ENCODE measurements at regions not wholly inside any gene's neighbourhood (a gene's known extent, or its start where the extent isn't known, plus 50 kb on each side); places are given as distances from the start of the nearest gene placed in this dataset.

- Histone ChIP-seq H3K79me2 (ENCODE audit: control insufficient read depth, insufficient read depth, low read length) (no peaks in the 10 kb centered on the region), H2AFZ (ENCODE audit: control insufficient read depth, low read length) (no peak overlapping the region), H3K4me1 (ENCODE audit: control insufficient read depth, extremely low read depth, insufficient read depth, low read length) (no peaks in the 10 kb centered on the region), H4K20me1 (ENCODE audit: control insufficient read depth, extremely low read depth, insufficient read depth, low read length) (no peaks in the 10 kb centered on the region), H3K27me3 (ENCODE audit: control insufficient read depth, extremely low read depth, insufficient read depth, low read length) (no peaks in the 10 kb centered on the region), H3K9me3 (ENCODE audit: control insufficient read depth, low read depth, low read length) (no peaks in the 10 kb centered on the region), H3K9me1 (ENCODE audit: control insufficient read depth, extremely low read depth, insufficient read depth, low read length) (no peaks in the 10 kb centered on the region), H3K9ac (ENCODE audit: control insufficient read depth, extremely low read depth, insufficient read depth, low read length) (no peak overlapping the region), H3K27ac (ENCODE audit: control insufficient read depth, insufficient read depth, low read length) (no peak overlapping the region), H3K36me3 (ENCODE audit: control insufficient read depth in 2 of 2, extremely low read depth in 1 of 2, insufficient read depth in 2 of 2, low read length in 2 of 2) (no peaks in the 10 kb centered on the region), H3K4me2 (ENCODE audit: control insufficient read depth, extremely low read depth, insufficient read depth, low read depth, low read length) (no peak overlapping the region), H3K4me3 (ENCODE audit: control insufficient read depth in 2 of 3, extremely low read depth in 1 of 3, insufficient read depth in 2 of 3, low read depth in 1 of 3, low read length in 3 of 3) (no peak overlapping the region)
- dilution Hi-C loops (cut with MboI; ENCODE audit: extremely low pct_ligation_motif_present, low sequenced_read_pairs): no loop called here
- FAIRE-seq: no peak
- no peak for TF ChIP-seq EZH2 (IDR thresholded peaks at IDR 0.05; ENCODE audit: low read length)
- no peak for TF ChIP-seq CTCF (optimal IDR thresholded peaks at IDR 0.05 in 1 of 3, IDR thresholded peaks at IDR 0.05 in 1 of 3, conservative IDR thresholded peaks at IDR 0.05 in 1 of 3; ENCODE audit: extremely low read depth in 1 of 3, insufficient read depth in 2 of 3, low read length in 3 of 3)
- no peak for DNase-seq (ENCODE audit: low read depth, low spot score)
These were observed 360.5 kb downstream of the LMO7 start for GRCh38 chr13:75996582-75996981.

DNA sequence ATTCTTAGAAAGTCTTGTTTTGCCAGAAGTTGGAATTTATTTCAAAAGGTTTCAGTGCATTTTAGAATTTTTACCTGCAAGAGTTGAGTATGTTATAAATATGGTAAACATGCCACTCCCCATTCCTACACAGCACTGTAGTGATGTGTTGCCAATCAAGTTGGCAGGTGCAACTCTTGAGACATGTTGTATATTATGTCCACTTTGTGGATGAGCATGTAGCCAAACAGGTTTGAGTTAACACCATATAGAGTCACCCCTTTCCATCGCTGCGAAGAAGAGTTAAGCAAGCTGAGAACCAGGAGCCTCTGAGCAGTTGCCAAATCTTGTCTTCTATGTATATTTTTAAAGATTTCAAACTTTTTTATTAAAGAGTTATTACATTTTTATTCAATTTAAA, 359.8 kb downstream of the LMO7 start:
- TF ChIP-seq EZH2 (IDR thresholded peaks at IDR 0.05; ENCODE audit: low read length) (no peak), CTCF (optimal IDR thresholded peaks at IDR 0.05 in 1 of 3, IDR thresholded peaks at IDR 0.05 in 1 of 3, conservative IDR thresholded peaks at IDR 0.05 in 1 of 3; ENCODE audit: extremely low read depth in 1 of 3, insufficient read depth in 2 of 3, low read length in 3 of 3) (no peak)
- no peak for FAIRE-seq
- Histone ChIP-seq H3K9me3 (ENCODE audit: control insufficient read depth, low read depth, low read length) (no peaks in the 10 kb centered on the region), H3K4me3 (ENCODE audit: control insufficient read depth in 2 of 3, extremely low read depth in 1 of 3, insufficient read depth in 2 of 3, low read depth in 1 of 3, low read length in 3 of 3) (no peak overlapping the region), H3K27me3 (ENCODE audit: control insufficient read depth, extremely low read depth, insufficient read depth, low read length) (no peaks in the 10 kb centered on the region), H2AFZ (ENCODE audit: control insufficient read depth, low read length) (no peak overlapping the region), H3K9ac (ENCODE audit: control insufficient read depth, extremely low read depth, insufficient read depth, low read length) (no peak overlapping the region), H4K20me1 (ENCODE audit: control insufficient read depth, extremely low read depth, insufficient read depth, low read length) (no peaks in the 10 kb centered on the region), H3K9me1 (ENCODE audit: control insufficient read depth, extremely low read depth, insufficient read depth, low read length) (no peaks in the 10 kb centered on the region), H3K36me3 (ENCODE audit: control insufficient read depth in 2 of 2, extremely low read depth in 1 of 2, insufficient read depth in 2 of 2, low read length in 2 of 2) (no peaks in the 10 kb centered on the region), H3K4me2 (ENCODE audit: control insufficient read depth, extremely low read depth, insufficient read depth, low read depth, low read length) (no peak overlapping the region), H3K27ac (ENCODE audit: control insufficient read depth, insufficient read depth, low read length) (no peak overlapping the region), H3K4me1 (ENCODE audit: control insufficient read depth, extremely low read depth, insufficient read depth, low read length) (no peaks in the 10 kb centered on the region), H3K79me2 (ENCODE audit: control insufficient read depth, insufficient read depth, low read length) (no peaks in the 10 kb centered on the region)
- DNase-seq (ENCODE audit: low read depth, low spot score): no peak
- dilution Hi-C loops (cut with MboI; ENCODE audit: extremely low pct_ligation_motif_present, low sequenced_read_pairs): no loop called here
